SK-N-SH treated with all-trans-retinoic acid at 6 μM for 48 hours (cell line): ENCODE measurements at regions not wholly inside any gene's neighbourhood (a gene's known extent, or its start where the extent isn't known, plus 50 kb on each side); places are given as distances from the start of the nearest gene placed in this dataset.
A peak's percentile ranks its signal among the peaks of the same experiment; 100 is the strongest.

Experiments used
- ATAC-seq: fragments of 200-7000 bp; cut with Tn5 transposase; 3 replicates; pipeline ENCODE4 v1.9.1; 2020; ENCODE audit warnings: mild to moderate bottlenecking, moderate library complexity
- ARNTL ChIP-seq: fragments of 450-650 bp; formaldehyde crosslinking; IDR thresholded peaks from 2 replicates; pipeline ENCODE4 v1.5.0; 2020; ENCODE audit warnings: low read depth, mild to moderate bottlenecking, moderate library complexity, borderline replicate concordance
- CREB5 ChIP-seq: fragments of 250-450 bp; sonication (Bioruptor Pico); IDR thresholded peaks from 2 replicates; pipeline ENCODE4 v1.5.1; 2020; ENCODE audit warnings: low read depth, mild to moderate bottlenecking, moderate library complexity
- CSDC2 ChIP-seq: fragments of 250-450 bp; sonication (Bioruptor Pico); IDR thresholded peaks from 2 replicates; pipeline ENCODE4 v1.5.0; 2020; ENCODE audit warnings: mild to moderate bottlenecking, moderate library complexity
- CSRNP3 ChIP-seq: fragments of 250-450 bp; sonication (Bioruptor Pico); IDR thresholded peaks from 2 replicates; pipeline ENCODE4 v1.5.1; 2021; ENCODE audit warnings: mild to moderate bottlenecking, moderate library complexity
- ESRRG ChIP-seq: fragments of 250-450 bp; sonication (Bioruptor Pico); IDR thresholded peaks from 2 replicates; pipeline ENCODE4 v1.6.1; 2021; ENCODE audit warnings: mild to moderate bottlenecking
- GLIS3 ChIP-seq: fragments of 250-450 bp; sonication (Bioruptor Pico); IDR thresholded peaks from 2 replicates; pipeline ENCODE4 v1.5.0; 2020; ENCODE audit warnings: mild to moderate bottlenecking, moderate library complexity
- ISL1 ChIP-seq: fragments of 250-450 bp; sonication (Bioruptor Pico); IDR thresholded peaks from 2 replicates; pipeline ENCODE4 v2.1.2; 2022; ENCODE audit warnings: mild to moderate bottlenecking, moderate library complexity
- OSR1 ChIP-seq: fragments of 250-450 bp; sonication (Bioruptor Pico); IDR thresholded peaks from 2 replicates; pipeline ENCODE4 v1.8.0; 2022; ENCODE audit warnings: moderate library complexity, mild to moderate bottlenecking, inconsistent platforms
- PATZ1 ChIP-seq: fragments of 250-450 bp; sonication (Bioruptor Pico); IDR thresholded peaks from 2 replicates; pipeline ENCODE4 v1.8.0; 2020; ENCODE audit warnings: mild to moderate bottlenecking, moderate library complexity, borderline replicate concordance
- PPARA ChIP-seq: fragments of 250-450 bp; sonication (Bioruptor Pico); IDR thresholded peaks from 2 replicates; pipeline ENCODE4 v1.5.0; 2020; ENCODE audit warnings: mild to moderate bottlenecking, borderline replicate concordance
- RARB ChIP-seq: fragments of 250-450 bp; sonication (Bioruptor Pico); IDR thresholded peaks from 2 replicates; pipeline ENCODE4 v1.8.0; 2021; ENCODE audit warnings: mild to moderate bottlenecking, moderate library complexity
- SNAI2 ChIP-seq: fragments of 250-450 bp; sonication (Bioruptor Pico); IDR thresholded peaks from 2 replicates; pipeline ENCODE4 v1.5.0; 2020; ENCODE audit warnings: mild to moderate bottlenecking, moderate library complexity
- TCF4 ChIP-seq: fragments of 250-450 bp; sonication (Bioruptor Pico); IDR thresholded peaks from 2 replicates; pipeline ENCODE4 v1.8.0; 2021; ENCODE audit warnings: mild to moderate bottlenecking, moderate library complexity, borderline replicate concordance
- TOX ChIP-seq: fragments of 250-450 bp; sonication (Bioruptor Pico); IDR thresholded peaks from 2 replicates; pipeline ENCODE4 v1.8.0; 2021; ENCODE audit warnings: mild to moderate bottlenecking, moderate library complexity, borderline replicate concordance
- TSHZ2 ChIP-seq: fragments of 250-450 bp; sonication (Bioruptor Pico); IDR thresholded peaks from 2 replicates; pipeline ENCODE4 v1.5.0; 2020; ENCODE audit warnings: mild to moderate bottlenecking, moderate library complexity
- ZFP3 ChIP-seq: fragments of 250-450 bp; sonication (Bioruptor Pico); IDR thresholded peaks from 2 replicates; pipeline ENCODE4 v1.5.0; 2020; ENCODE audit warnings: mild to moderate bottlenecking, moderate library complexity
- ZFP30 ChIP-seq: fragments of 450-650 bp; formaldehyde crosslinking; IDR thresholded peaks from 2 replicates; pipeline ENCODE4 v1.5.0; 2022; ENCODE audit warnings: mild to moderate bottlenecking, moderate library complexity
- ZNF565 ChIP-seq: fragments of 450-650 bp; formaldehyde crosslinking; conservative IDR thresholded peaks from 2 replicates; pipeline ENCODE4 v1.5.0; 2020; ENCODE audit warnings: low read depth, mild to moderate bottlenecking, moderate library complexity
- ZNF70 ChIP-seq: fragments of 450-650 bp; formaldehyde crosslinking; IDR thresholded peaks from 2 replicates; pipeline ENCODE4 v1.5.0; 2020; ENCODE audit warnings: mild to moderate bottlenecking, moderate library complexity
- ZNF8 ChIP-seq: fragments of 450-650 bp; formaldehyde crosslinking; IDR thresholded peaks from 2 replicates; pipeline ENCODE4 v1.5.0; 2020; ENCODE audit warnings: mild to moderate bottlenecking, moderate library complexity

- no peak for TF ChIP-seq PPARA (CRISPR knock-in tag)
- TF ChIP-seq ISL1 (CRISPR knock-in tag) = peak; percentile 17; the same call in 1 of the 2 replicates
- ATAC-seq = peak; percentile 86
These were observed 367.1 kb upstream of the PDE4D start for GRCh38 chr5:60260658-60261057.

- TF ChIP-seq SNAI2 (CRISPR knock-in tag) (no peak), RARB (CRISPR knock-in tag) (no peak), ISL1 (CRISPR knock-in tag) (no peak), OSR1 (CRISPR knock-in tag) (no peak), ZNF8 (no peak), ARNTL (CRISPR knock-in tag) (no peak), TCF4 (CRISPR knock-in tag) (no peak), ESRRG (CRISPR knock-in tag) (no peak), CSDC2 (CRISPR knock-in tag) (no peak), PPARA (CRISPR knock-in tag) (no peak), CSRNP3 (CRISPR knock-in tag) (no peak)
- ATAC-seq = no peak
These were observed 366.2 kb upstream of the PDE4D start for GRCh38 chr5:60259730-60260129.

GRCh38 chr5:60257596-60258271 lies 364.2 kb upstream of the PDE4D start:
- ATAC-seq = no peak
- TF ChIP-seq ZNF565 (no peak), TSHZ2 (CRISPR knock-in tag) (no peak), ESRRG (CRISPR knock-in tag) (no peak), ISL1 (CRISPR knock-in tag) (no peak)

- TF ChIP-seq GLIS3 (CRISPR knock-in tag) = no peak
- no peak for TF ChIP-seq CSDC2 (CRISPR knock-in tag)
- TF ChIP-seq ZFP30 = no peak
- TF ChIP-seq CREB5 (CRISPR knock-in tag) = no peak
- no peak for TF ChIP-seq SNAI2 (CRISPR knock-in tag)
- no peak for TF ChIP-seq ESRRG (CRISPR knock-in tag)
- no peak for TF ChIP-seq TSHZ2 (CRISPR knock-in tag)
- no peak for TF ChIP-seq RARB (CRISPR knock-in tag)
- no peak for TF ChIP-seq OSR1 (CRISPR knock-in tag)
- TF ChIP-seq TOX = no peak
- TF ChIP-seq, all 23 proteins: peak for 0
- ATAC-seq = no peak
These were observed 363.0 kb upstream of the PDE4D start for GRCh38 chr5:60256546-60256945.

- no peak for ATAC-seq
- no peak for TF ChIP-seq ZFP3 (CRISPR knock-in tag)
- no peak for TF ChIP-seq ZFP30
- TF ChIP-seq PATZ1 (CRISPR knock-in tag) = no peak
- TF ChIP-seq OSR1 (CRISPR knock-in tag) = no peak
- no peak for TF ChIP-seq TCF4 (CRISPR knock-in tag)
- TF ChIP-seq ARNTL (CRISPR knock-in tag) = no peak
- TF ChIP-seq TOX = no peak
- no peak for TF ChIP-seq CSDC2 (CRISPR knock-in tag)
- no peak for TF ChIP-seq ZNF565
- TF ChIP-seq SNAI2 (CRISPR knock-in tag) = no peak
- no peak for TF ChIP-seq PPARA (CRISPR knock-in tag)
- no peak for TF ChIP-seq ZNF70 (CRISPR knock-in tag)
These were observed 355.4 kb upstream of the PDE4D start for GRCh38 chr5:60248901-60249300.
